Activated CD4-positive, alpha-beta memory T cell treated with anti-CD3 and anti-CD28 coated beads for 36 hours (primary cell): ENCODE measurements at regions not wholly inside any gene's neighbourhood (a gene's known extent, or its start where the extent isn't known, plus 50 kb on each side); places are given as distances from the start of the nearest gene placed in this dataset.
"Not testable (repeated sequence)": the region's sequence is repeated elsewhere in the genome, so short reads cannot be mapped to it uniquely, and the experiment has no call there.

ENCODE experiments used
- CTCF ChIA-PET: fragments of 350-600 bp; sonication (Branson Sonifier 250); formaldehyde crosslinking; loops from one replicate; lab custom pipeline; 2021; ENCODE audit warnings: antibody characterized with exemption, inconsistent platforms; lab: Charles Lee
- POLR2A ChIA-PET: fragments of 350-600 bp; sonication (Branson Sonifier 250); formaldehyde crosslinking; loops from one replicate; lab custom pipeline; 2021; ENCODE audit warnings: antibody characterized with exemption; lab: Charles Lee
- DNase-seq: peaks from one replicate; pipeline ENCODE4 v3.0.0-alpha.2; 2020
- H3K27ac Mint-ChIP-seq: one replicate; pipeline ENCODE4 v1.8.0; 2021; ENCODE audit warnings: mixed read lengths
- H3K27me3 Mint-ChIP-seq: one replicate; pipeline ENCODE4 v1.8.0; 2021; ENCODE audit warnings: mixed read lengths
- H3K36me3 Mint-ChIP-seq: one replicate; pipeline ENCODE4 v1.8.0; 2021; ENCODE audit warnings: mixed read lengths
- H3K4me1 Mint-ChIP-seq: one replicate; pipeline ENCODE4 v1.8.0; 2021; ENCODE audit warnings: low read depth, mixed read lengths
- H3K4me3 Mint-ChIP-seq: one replicate; pipeline ENCODE4 v1.8.0; 2021; ENCODE audit warnings: mild to moderate bottlenecking, mixed read lengths
- H3K9me3 Mint-ChIP-seq: one replicate; pipeline ENCODE4 v1.8.0; 2021; ENCODE audit warnings: mixed read lengths
- intact Hi-C: fragments of 100-400 bp; cut with micrococcal nuclease; formaldehyde crosslinking; loops from one replicate; pipeline ENCODE4 v1.15.1; 2023

- POLR2A ChIA-PET = no interaction called here
- CTCF ChIA-PET = no interaction called here
- peaks cover 8% of the 10 kb centered on the region for H3K9me3 Mint-ChIP-seq
- no peaks in the 10 kb centered on the region for H3K4me1 Mint-ChIP-seq
- no peak overlapping the region for H3K4me3 Mint-ChIP-seq
- no peak overlapping the region for H3K27ac Mint-ChIP-seq
- DNase-seq = no peak
- intact Hi-C loops = no loop called here
- peaks cover 2% of the 10 kb centered on the region for H3K36me3 Mint-ChIP-seq
- H3K27me3 Mint-ChIP-seq = peaks cover 24% of the 10 kb centered on the region
Measured at GRCh38 chr17:31627960-31628359, 231.1 kb downstream of the COPRS start.

- Mint-ChIP-seq H3K4me3 (no peak overlapping the region), H3K27ac (no peak overlapping the region), H3K36me3 (peaks cover 8% of the 10 kb centered on the region), H3K9me3 (peaks cover 15% of the 10 kb centered on the region), H3K27me3 (peaks cover 12% of the 10 kb centered on the region), H3K4me1 (no peaks in the 10 kb centered on the region)
- POLR2A ChIA-PET = no interaction called here
- CTCF ChIA-PET = no interaction called here
- intact Hi-C loops = no loop called here
- no peak for DNase-seq
Measured at GRCh38 chr17:31623990-31624389, 232.5 kb downstream of the RAB11FIP4 start.

GRCh38 chr17:31622500-31622899, 231.0 kb downstream of the RAB11FIP4 start:
- peaks cover 8% of the 10 kb centered on the region for H3K36me3 Mint-ChIP-seq
- peaks cover 15% of the 10 kb centered on the region for H3K9me3 Mint-ChIP-seq
- ChIA-PET POLR2A (interaction anchor here (0.5 kb wide), 1 partner anchor 78 kb away, joined by 3 read pairs; no protein-coding TSS in a partner anchor), CTCF (no interaction called here)
- H3K27me3 Mint-ChIP-seq = peaks cover 5% of the 10 kb centered on the region
- intact Hi-C loops = no loop called here
- H3K4me1 Mint-ChIP-seq = no peaks in the 10 kb centered on the region
- no peak for DNase-seq
- H3K27ac Mint-ChIP-seq = no peak overlapping the region
- no peak overlapping the region for H3K4me3 Mint-ChIP-seq

GRCh38 chr17:31621566-31621965, 230.1 kb downstream of the RAB11FIP4 start:
- Mint-ChIP-seq H3K27me3 (peaks cover 2% of the 10 kb centered on the region), H3K9me3 (peaks cover 15% of the 10 kb centered on the region), H3K36me3 (peaks cover 8% of the 10 kb centered on the region), H3K27ac (no peak overlapping the region), H3K4me3 (no peak overlapping the region), H3K4me1 (no peaks in the 10 kb centered on the region)
- intact Hi-C loops = no loop called here
- DNase-seq = no peak
- ChIA-PET CTCF (no interaction called here), POLR2A (no interaction called here)

- DNase-seq, H3K36me3 Mint-ChIP-seq, H3K27ac Mint-ChIP-seq, POLR2A ChIA-PET, H3K27me3 Mint-ChIP-seq, H3K9me3 Mint-ChIP-seq, H3K4me3 Mint-ChIP-seq, CTCF ChIA-PET, intact Hi-C loops, H3K4me1 Mint-ChIP-seq: not testable (repeated sequence)
Measured at GRCh38 chr17:31611053-31611452, 219.6 kb downstream of the RAB11FIP4 start.

- Mint-ChIP-seq H3K36me3 (no peaks in the 10 kb centered on the region), H3K4me1 (no peaks in the 10 kb centered on the region), H3K9me3 (no peaks in the 10 kb centered on the region), H3K4me3 (no peak overlapping the region), H3K27me3 (peaks cover 6% of the 10 kb centered on the region), H3K27ac (no peak overlapping the region)
- POLR2A ChIA-PET = no interaction called here
- intact Hi-C loops = no loop called here
- CTCF ChIA-PET = no interaction called here
- no peak for DNase-seq
Measured at GRCh38 chr17:31609996-31610910, 218.8 kb downstream of the RAB11FIP4 start.

- ChIA-PET POLR2A (no interaction called here), CTCF (no interaction called here)
- DNase-seq = no peak
- Mint-ChIP-seq H3K36me3 (no peaks in the 10 kb centered on the region), H3K9me3 (no peaks in the 10 kb centered on the region), H3K4me1 (no peaks in the 10 kb centered on the region), H3K4me3 (no peak overlapping the region), H3K27me3 (peaks cover 6% of the 10 kb centered on the region), H3K27ac (no peak overlapping the region)
- intact Hi-C loops = no loop called here
Measured at GRCh38 chr17:31609331-31609730, 217.9 kb downstream of the RAB11FIP4 start.

- Mint-ChIP-seq H3K4me3 (no peak overlapping the region), H3K9me3 (no peaks in the 10 kb centered on the region), H3K4me1 (no peaks in the 10 kb centered on the region), H3K27me3 (peaks cover 6% of the 10 kb centered on the region), H3K27ac (no peak overlapping the region), H3K36me3 (no peaks in the 10 kb centered on the region)
- ChIA-PET CTCF (no interaction called here), POLR2A (no interaction called here)
- intact Hi-C loops = no loop called here
- DNase-seq = no peak
Measured at GRCh38 chr17:31608659-31609254, 217.3 kb downstream of the RAB11FIP4 start.

- CTCF ChIA-PET = no interaction called here
- no peak overlapping the region for H3K4me3 Mint-ChIP-seq
- H3K9me3 Mint-ChIP-seq = no peaks in the 10 kb centered on the region
- no peaks in the 10 kb centered on the region for H3K36me3 Mint-ChIP-seq
- H3K27me3 Mint-ChIP-seq = no peaks in the 10 kb centered on the region
- POLR2A ChIA-PET = no interaction called here
- no peak for DNase-seq
- intact Hi-C loops = no loop called here
- H3K27ac Mint-ChIP-seq = no peak overlapping the region
- H3K4me1 Mint-ChIP-seq = no peaks in the 10 kb centered on the region
Measured at GRCh38 chr17:31605761-31606160, 214.3 kb downstream of the RAB11FIP4 start.

- no peak overlapping the region for H3K4me3 Mint-ChIP-seq
- ChIA-PET CTCF (no interaction called here), POLR2A (no interaction called here)
- intact Hi-C loops = no loop called here
- no peak overlapping the region for H3K27ac Mint-ChIP-seq
- DNase-seq = no peak
- no peaks in the 10 kb centered on the region for H3K27me3 Mint-ChIP-seq
- H3K9me3 Mint-ChIP-seq = no peaks in the 10 kb centered on the region
- H3K4me1 Mint-ChIP-seq = no peaks in the 10 kb centered on the region
- H3K36me3 Mint-ChIP-seq = no peaks in the 10 kb centered on the region
Measured at GRCh38 chr17:31604936-31605335, 213.5 kb downstream of the RAB11FIP4 start.

- H3K4me1 Mint-ChIP-seq, H3K27ac Mint-ChIP-seq, H3K9me3 Mint-ChIP-seq, CTCF ChIA-PET, H3K4me3 Mint-ChIP-seq, POLR2A ChIA-PET, H3K36me3 Mint-ChIP-seq, DNase-seq, H3K27me3 Mint-ChIP-seq, intact Hi-C loops: not testable (repeated sequence)
Measured at GRCh38 chr17:31600144-31600543, 208.7 kb downstream of the RAB11FIP4 start.

GRCh38 chr17:31598921-31599571, 207.6 kb downstream of the RAB11FIP4 start:
- intact Hi-C loops = no loop called here
- no peaks in the 10 kb centered on the region for H3K27me3 Mint-ChIP-seq
- H3K27ac Mint-ChIP-seq = no peak overlapping the region
- no peaks in the 10 kb centered on the region for H3K9me3 Mint-ChIP-seq
- POLR2A ChIA-PET = no interaction called here
- no peak for DNase-seq
- no peaks in the 10 kb centered on the region for H3K36me3 Mint-ChIP-seq
- CTCF ChIA-PET = no interaction called here
- H3K4me3 Mint-ChIP-seq = no peak overlapping the region
- no peaks in the 10 kb centered on the region for H3K4me1 Mint-ChIP-seq
